ENCODE measurements at regions not wholly inside any gene's neighbourhood (a gene's known extent, or its start where the extent isn't known, plus 50 kb on each side); places are given as distances from the start of the nearest gene placed in this dataset.

DNA sequence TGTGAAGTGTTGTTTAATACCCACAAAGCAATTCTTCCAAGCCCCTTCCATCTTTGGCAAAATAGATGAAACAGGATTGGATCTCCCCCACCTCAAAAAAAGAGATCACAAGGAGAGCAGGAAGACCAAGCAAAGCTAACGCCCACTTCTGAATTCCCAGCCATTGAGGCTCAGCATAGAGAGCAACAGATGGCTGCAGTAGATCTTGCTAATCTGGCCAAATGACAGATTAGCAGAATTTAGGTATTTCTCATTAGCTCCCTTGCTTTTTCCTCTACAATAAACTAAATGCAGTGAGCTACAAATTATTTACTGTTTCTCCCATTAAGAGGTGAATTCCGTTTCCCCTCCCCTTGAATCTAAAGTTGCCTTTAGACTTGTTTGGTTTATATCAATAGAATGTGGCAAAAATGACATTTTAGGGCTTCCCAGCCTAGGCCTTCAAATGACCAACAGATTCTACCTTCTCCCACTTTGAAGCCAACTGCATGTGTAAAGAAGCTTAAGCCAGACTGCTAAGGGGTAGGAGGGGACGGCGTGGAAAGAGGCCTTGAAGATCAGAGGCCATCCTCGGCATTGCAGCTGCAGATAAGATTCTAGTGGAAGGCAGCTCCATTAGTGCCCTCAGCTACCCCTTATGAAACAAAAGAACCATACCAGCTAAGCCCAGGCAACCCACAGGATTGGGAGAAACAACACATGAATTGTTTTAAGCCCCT, 56.8 kb upstream of the CPEB4 start:
- DNase-seq (ENCODE audit: low spot score): no peak

DNA sequence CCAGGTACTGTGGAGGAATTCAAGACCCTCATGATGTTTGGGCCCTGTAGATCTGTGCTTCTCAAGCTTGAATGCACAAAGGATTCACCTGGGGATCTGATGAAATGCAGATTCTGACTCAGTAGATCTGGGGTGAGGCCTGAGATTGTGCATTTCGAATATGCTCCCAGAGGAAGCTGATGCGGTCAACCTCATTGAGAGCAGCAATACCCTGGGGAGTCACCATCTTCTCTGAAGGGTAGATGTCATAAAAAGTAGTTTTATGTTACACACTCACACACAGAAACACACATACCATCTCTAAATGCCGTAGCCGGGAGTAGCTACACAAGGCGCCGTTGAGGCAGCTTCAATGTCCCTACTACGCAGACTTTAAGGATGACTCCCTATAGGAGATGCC, 55.8 kb upstream of the CPEB4 start:
- no peak for DNase-seq (ENCODE audit: low spot score)

DNA sequence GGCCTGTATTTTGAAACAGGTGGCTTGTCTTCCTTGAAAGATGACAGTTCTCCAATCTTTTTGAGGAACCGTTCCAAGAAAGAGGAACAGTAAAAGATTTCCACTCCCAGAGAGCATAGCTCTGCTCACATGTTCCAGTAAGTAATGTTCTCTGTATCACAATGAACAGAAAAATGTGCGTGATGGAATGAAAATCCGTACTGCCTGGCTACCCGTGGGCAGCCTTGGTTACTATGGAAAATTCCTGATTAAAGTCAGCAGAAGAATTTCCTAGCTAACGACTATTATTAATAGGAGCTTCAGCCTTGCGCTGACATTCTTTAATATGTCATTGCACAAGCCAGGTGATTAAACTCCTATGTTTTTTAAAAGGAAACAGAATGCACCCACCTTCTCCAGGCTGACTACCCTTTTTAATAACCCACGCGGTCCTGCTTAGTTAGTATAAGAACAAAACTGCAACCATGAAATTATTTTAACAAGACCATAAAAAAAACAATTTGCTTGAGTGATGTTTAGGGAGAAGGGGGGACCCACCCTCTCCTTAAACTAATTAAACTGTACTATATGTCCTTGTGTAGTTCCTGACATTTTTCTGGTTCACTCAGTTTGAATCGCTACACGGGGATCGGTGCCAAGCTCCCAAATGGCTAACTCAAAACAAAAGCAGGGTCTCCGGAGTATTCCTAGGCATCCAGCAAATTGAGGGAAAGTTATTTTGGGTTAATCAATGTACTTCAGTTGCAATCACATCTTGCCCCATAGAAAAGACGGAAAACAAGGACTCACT, 54.8 kb upstream of the CPEB4 start:
- DNase-seq (ENCODE audit: low spot score): no peak

DNA sequence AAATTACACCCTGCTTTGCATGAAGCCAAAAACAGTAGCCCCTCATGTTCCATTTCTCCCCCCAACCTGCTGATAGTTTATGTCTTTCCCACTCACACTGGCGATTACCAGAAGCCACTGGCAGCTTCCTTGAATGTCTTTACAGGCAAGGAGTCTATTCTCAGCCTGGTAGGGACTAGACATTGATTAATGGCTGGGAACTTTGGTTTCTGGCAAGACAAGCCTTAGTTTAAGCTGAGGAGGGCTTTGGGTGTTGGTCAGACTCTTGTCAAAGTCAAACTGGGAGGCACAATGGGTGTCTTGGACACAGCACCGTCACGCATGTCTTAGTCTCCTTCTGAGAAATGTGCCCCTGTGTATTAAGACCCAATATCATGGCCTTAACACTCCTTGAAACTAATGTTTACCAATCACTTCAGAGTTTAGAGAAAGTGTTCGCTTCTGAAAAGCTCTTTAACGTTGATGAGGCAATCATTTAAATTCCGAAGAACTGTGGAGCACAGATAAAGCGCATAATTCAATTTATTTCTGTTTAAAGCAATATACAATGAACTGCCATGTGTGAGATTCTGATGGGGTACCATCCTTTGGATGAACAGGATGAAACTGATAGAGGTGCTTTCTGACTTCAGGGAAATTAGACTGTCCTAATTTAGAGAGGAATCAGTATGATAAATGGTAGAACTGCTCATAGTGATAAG, 53.9 kb upstream of the CPEB4 start:
- no peak for DNase-seq (ENCODE audit: low spot score)

DNA sequence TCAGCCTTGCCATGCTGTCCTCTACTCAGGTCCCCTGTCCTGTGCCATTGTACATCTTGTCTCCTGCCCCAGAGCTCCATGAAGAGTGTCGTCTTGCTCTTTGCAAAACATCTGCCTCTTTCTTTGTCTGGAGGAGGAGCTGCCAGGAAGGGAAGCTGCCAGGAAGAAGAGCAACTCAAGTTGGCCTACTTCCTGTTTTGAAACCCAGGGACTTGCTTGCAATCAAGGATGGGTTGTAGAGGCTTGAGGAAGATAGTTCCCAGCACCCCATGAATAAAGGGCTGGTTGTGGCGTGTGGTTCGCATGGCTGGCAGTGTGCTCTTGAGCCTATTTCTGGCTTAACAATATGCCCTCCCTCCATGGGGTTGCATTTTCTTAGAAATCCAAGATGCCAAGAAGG, 53.0 kb upstream of the CPEB4 start:
- no peak for DNase-seq (ENCODE audit: low spot score)

DNA sequence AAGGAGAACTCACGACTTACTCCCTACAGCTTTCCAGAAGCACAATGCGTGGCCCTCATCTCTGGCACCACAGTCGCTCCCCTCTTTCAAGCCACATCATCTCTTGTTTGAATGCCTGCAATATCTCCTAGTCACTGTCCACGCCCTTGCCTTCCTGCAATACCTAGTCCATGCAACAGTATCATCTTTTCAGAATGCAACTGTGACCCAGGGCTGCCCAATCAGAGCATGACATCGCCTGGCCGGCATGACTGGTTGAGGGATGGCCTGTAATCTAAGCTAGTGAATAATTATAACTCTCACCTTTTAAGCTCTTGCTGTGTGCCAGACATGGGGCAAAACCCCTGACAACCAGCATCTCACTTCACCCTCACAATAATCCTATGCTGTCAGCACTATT, 52.5 kb upstream of the CPEB4 start:
- no peak for DNase-seq (ENCODE audit: low spot score)

DNA sequence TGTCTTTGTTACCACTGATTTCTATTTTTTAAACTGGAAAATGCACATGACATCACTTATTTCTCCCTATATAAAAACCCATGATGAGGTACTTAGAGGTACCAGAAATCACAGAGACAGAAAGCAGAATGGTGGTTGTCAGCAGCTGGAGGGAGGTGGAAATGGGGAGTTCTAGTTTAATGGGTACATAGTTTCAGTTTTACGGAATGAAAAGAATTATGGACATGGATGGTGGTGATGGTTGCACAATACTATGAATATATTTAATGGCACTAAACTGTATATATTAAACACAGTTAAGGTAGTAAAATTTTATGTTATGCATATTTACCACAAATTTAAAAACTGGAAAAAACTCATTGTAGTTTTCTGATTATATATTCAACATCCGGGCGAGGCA, 50.5 kb upstream of the CPEB4 start:
- no peak for DNase-seq (ENCODE audit: low spot score)
